GM12874 (cell line): ENCODE measurements at regions not wholly inside any gene's neighbourhood (a gene's known extent, or its start where the extent isn't known, plus 50 kb on each side); places are given as distances from the start of the nearest gene placed in this dataset.

ENCODE experiments used
- TF ChIP-seq, protein P1 (sequence below): IDR thresholded peaks from 2 replicates; pipeline ENCODE4 v1.5.1; 2011; ENCODE audit warnings: low read depth, mild to moderate bottlenecking, control low read depth, low read length, moderate library complexity; ENCODE audit not compliant: insufficient read depth

GRCh38 chr4:54359919-54360650 lies 131.0 kb downstream of the PDGFRA start:
- TF ChIP-seq, protein P1, sequence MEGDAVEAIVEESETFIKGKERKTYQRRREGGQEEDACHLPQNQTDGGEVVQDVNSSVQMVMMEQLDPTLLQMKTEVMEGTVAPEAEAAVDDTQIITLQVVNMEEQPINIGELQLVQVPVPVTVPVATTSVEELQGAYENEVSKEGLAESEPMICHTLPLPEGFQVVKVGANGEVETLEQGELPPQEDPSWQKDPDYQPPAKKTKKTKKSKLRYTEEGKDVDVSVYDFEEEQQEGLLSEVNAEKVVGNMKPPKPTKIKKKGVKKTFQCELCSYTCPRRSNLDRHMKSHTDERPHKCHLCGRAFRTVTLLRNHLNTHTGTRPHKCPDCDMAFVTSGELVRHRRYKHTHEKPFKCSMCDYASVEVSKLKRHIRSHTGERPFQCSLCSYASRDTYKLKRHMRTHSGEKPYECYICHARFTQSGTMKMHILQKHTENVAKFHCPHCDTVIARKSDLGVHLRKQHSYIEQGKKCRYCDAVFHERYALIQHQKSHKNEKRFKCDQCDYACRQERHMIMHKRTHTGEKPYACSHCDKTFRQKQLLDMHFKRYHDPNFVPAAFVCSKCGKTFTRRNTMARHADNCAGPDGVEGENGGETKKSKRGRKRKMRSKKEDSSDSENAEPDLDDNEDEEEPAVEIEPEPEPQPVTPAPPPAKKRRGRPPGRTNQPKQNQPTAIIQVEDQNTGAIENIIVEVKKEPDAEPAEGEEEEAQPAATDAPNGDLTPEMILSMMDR = no peak

- TF ChIP-seq, protein P1 = no peak
Measured at GRCh38 chr4:54363037-54363436, 133.9 kb downstream of the PDGFRA start.

- TF ChIP-seq, protein P1 = no peak
Measured at GRCh38 chr4:54365691-54366090, 136.6 kb downstream of the PDGFRA start.

DNA sequence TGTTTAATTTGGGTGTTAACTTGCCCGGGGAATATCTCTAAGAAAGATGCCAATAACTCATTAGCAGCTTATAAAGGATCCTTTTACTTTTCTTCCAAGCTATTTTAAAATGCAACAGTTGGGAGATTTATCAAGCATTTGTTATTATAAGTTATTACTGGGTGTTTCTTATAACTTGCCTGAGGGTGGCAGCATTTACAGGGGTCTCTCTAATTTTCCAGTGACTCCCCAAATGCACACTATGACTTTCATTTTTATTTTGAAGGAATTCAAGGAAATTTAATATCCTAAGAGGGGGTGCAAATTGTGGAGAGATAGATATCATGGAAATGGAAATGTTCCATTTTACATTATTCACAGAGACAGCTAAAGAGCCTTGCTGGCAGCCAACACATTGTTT lies 138.0 kb downstream of the PDGFRA start:
- TF ChIP-seq, protein P1 = no peak

GRCh38 chr4:54368281-54369265 lies 139.5 kb downstream of the PDGFRA start:
- TF ChIP-seq, protein P1 = no peak

- TF ChIP-seq, protein P1 = no peak
Measured at GRCh38 chr4:54371173-54371572, 142.1 kb downstream of the PDGFRA start.

GRCh38 chr4:54372951-54373350 lies 143.9 kb downstream of the PDGFRA start:
- TF ChIP-seq, protein P1 = no peak
